Gastroesophageal sphincter (tissue), 3 donors: ENCODE measurements at regions not wholly inside any gene's neighbourhood (a gene's known extent, or its start where the extent isn't known, plus 50 kb on each side); places are given as distances from the start of the nearest gene placed in this dataset.

Source experiments
- CTCF ChIP-seq, 4 experiments: fragments of 200-600 bp in 2 of 4; fragments of 450-650 bp in 2 of 4; sonication (generic) in 1 of 4; IDR thresholded peaks; one replicate each; pipeline ENCODE4 v1.5.1; 2017 to 2019; ENCODE audit warnings: antibody characterized with exemption in 4 of 4, mild to moderate bottlenecking in 2 of 4, moderate library complexity in 2 of 4
- EP300 ChIP-seq: sonication (generic); formaldehyde crosslinking; IDR thresholded peaks from one replicate; pipeline ENCODE4 v1.6.1; 2017; ENCODE audit warnings: antibody characterized with exemption, mild to moderate bottlenecking
- POLR2A ChIP-seq, 2 donors: fragments of 450-650 bp; IDR thresholded peaks; one replicate each; pipeline ENCODE4 v1.6.1; 2017; ENCODE audit warnings: antibody characterized with exemption in 2 of 2, mild to moderate bottlenecking in 2 of 2, moderate library complexity in 1 of 2
- POLR2AphosphoS5 ChIP-seq: sonication (generic); formaldehyde crosslinking; IDR thresholded peaks from one replicate; pipeline ENCODE4 v1.6.1; 2017; ENCODE audit warnings: antibody characterized with exemption

DNA sequence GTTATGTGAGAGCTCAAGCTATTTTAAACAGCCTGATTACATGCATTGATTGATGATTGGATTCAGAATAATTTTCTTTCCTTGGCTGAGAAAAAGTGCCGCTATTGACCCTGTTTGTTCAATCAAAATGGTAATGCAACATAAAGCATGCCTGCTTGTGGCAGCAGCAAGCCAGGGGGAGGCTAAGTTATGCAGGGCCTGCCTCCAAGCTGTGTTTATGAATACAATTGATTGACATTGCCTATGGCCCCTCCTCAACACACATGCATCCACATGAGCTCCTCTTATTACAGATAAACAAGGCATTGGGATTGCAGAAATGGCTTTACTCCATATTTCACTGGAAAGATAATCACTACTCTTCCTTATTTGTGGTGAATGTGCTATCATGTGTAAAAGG, 395.6 kb downstream of the TDRD15 start:
- TF ChIP-seq POLR2A (IDR thresholded peaks at IDR 0.05): no peak
- TF ChIP-seq POLR2AphosphoS5: no peak
- no peak for TF ChIP-seq CTCF (IDR thresholded peaks at IDR 0.05)
- TF ChIP-seq EP300: no peak
